ENCODE measurements at regions not wholly inside any gene's neighbourhood (a gene's known extent, or its start where the extent isn't known, plus 50 kb on each side); places are given as distances from the start of the nearest gene placed in this dataset.

- TF ChIP-seq, protein P1, sequence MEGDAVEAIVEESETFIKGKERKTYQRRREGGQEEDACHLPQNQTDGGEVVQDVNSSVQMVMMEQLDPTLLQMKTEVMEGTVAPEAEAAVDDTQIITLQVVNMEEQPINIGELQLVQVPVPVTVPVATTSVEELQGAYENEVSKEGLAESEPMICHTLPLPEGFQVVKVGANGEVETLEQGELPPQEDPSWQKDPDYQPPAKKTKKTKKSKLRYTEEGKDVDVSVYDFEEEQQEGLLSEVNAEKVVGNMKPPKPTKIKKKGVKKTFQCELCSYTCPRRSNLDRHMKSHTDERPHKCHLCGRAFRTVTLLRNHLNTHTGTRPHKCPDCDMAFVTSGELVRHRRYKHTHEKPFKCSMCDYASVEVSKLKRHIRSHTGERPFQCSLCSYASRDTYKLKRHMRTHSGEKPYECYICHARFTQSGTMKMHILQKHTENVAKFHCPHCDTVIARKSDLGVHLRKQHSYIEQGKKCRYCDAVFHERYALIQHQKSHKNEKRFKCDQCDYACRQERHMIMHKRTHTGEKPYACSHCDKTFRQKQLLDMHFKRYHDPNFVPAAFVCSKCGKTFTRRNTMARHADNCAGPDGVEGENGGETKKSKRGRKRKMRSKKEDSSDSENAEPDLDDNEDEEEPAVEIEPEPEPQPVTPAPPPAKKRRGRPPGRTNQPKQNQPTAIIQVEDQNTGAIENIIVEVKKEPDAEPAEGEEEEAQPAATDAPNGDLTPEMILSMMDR (conservative IDR thresholded peaks at IDR 0.05; ENCODE audit: low read length), result no peak
- no peak for TF ChIP-seq EZH2phosphoT487 (IDR thresholded peaks at IDR 0.05; ENCODE audit: borderline replicate concordance)
Observed at GRCh38 chr11:101797335-101797734, 117.5 kb upstream of the CEP126 start.

All from Loucy (cell line).